ENCODE measurements at regions not wholly inside any gene's neighbourhood (a gene's known extent, or its start where the extent isn't known, plus 50 kb on each side); places are given as distances from the start of the nearest gene placed in this dataset.

GRCh38 chr10:2145926-2146478, 408.7 kb upstream of the ADARB2 start:
- TF ChIP-seq PKNOX1 (IDR thresholded peaks at IDR 0.05) (no peak), BHLHE40 (IDR thresholded peaks at IDR 0.05; ENCODE audit: borderline replicate concordance) (no peak), SP1 (IDR thresholded peaks at IDR 0.05) (no peak), LEF1 (IDR thresholded peaks at IDR 0.05; ENCODE audit: borderline replicate concordance) (no peak), ELF4 (IDR thresholded peaks at IDR 0.05) (no peak)
